ENCODE measurements at regions not wholly inside any gene's neighbourhood (a gene's known extent, or its start where the extent isn't known, plus 50 kb on each side); places are given as distances from the start of the nearest gene placed in this dataset.

DNA sequence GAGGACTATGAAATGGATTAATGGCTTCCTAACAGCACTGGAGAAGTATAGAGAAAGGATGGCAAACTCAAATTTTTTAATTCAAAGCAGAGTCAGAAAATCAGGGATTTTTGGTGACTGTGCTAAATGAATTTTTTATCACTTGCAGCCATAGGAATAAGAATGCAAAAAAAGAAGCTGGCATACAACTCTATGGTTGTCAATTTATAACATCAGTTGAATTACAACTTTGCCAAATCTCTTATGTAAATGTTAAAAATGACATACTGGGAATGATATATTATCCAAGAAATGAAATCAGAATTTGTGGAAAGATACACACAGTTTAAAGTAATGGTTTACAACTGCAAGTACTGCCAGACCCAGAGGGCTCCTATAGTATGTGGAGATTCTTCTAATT is 106.5 kb downstream of the HTR1B start:
- Histone ChIP-seq H3K9me3 (ENCODE audit: control insufficient read depth in 1 of 2, insufficient read depth in 1 of 2, low read length in 2 of 2) (peaks cover 0 to 4% of the 10 kb centered on the region in 2 experiments), H3K4me1 (ENCODE audit: insufficient read depth, low read length) (no peaks in the 10 kb centered on the region), H3K27ac (ENCODE audit: low read depth in 1 of 2, low read length in 2 of 2) (no peak overlapping the region), H3K27me3 (ENCODE audit: control insufficient read depth in 1 of 2, insufficient read depth in 2 of 2, low read length in 2 of 2) (no peaks in the 10 kb centered on the region), H3K4me3 (ENCODE audit: low read length) (no peak overlapping the region), H3K36me3 (ENCODE audit: insufficient read depth, low read length) (no peaks in the 10 kb centered on the region)
- Mint-ChIP-seq H3K4me3 (no peak overlapping the region), H3K27me3 (no peaks in the 10 kb centered on the region), H3K9me3 (peaks cover 3% of the 10 kb centered on the region), H3K36me3 (ENCODE audit: low read depth) (no peaks in the 10 kb centered on the region), H3K4me1 (ENCODE audit: low read depth) (no peaks in the 10 kb centered on the region), H3K27ac (no peak overlapping the region)
- intact Hi-C loops (cut with DNase I, micrococcal nuclease) = no loop called here
- ChIA-PET CTCF (no interaction called here), POLR2A (no interaction called here)
- TF ChIP-seq, protein P1, sequence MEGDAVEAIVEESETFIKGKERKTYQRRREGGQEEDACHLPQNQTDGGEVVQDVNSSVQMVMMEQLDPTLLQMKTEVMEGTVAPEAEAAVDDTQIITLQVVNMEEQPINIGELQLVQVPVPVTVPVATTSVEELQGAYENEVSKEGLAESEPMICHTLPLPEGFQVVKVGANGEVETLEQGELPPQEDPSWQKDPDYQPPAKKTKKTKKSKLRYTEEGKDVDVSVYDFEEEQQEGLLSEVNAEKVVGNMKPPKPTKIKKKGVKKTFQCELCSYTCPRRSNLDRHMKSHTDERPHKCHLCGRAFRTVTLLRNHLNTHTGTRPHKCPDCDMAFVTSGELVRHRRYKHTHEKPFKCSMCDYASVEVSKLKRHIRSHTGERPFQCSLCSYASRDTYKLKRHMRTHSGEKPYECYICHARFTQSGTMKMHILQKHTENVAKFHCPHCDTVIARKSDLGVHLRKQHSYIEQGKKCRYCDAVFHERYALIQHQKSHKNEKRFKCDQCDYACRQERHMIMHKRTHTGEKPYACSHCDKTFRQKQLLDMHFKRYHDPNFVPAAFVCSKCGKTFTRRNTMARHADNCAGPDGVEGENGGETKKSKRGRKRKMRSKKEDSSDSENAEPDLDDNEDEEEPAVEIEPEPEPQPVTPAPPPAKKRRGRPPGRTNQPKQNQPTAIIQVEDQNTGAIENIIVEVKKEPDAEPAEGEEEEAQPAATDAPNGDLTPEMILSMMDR (IDR thresholded peaks at IDR 0.05) = no peak
- no peak for ATAC-seq (ENCODE audit: poor library complexity)
- DNase-seq = no peak

DNA sequence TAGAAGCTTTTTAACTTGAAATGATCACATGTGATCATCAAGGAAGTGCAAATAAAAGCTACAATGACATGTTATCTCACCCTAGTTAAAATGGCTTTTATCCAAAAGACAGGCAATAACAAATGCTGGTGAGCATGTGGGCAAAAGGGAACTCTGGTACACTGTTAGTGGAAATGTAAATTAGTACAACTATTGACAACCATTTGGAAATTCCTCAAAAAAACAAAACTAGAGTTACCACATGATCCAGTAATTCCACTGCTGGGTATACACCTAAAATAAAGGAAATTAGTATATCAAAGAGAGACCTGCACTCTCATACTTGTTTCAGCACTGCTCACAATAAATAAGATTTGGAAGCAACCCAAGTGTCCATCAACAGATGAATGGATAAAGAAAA is 108.7 kb downstream of the HTR1B start:
- no peak for DNase-seq

DNA sequence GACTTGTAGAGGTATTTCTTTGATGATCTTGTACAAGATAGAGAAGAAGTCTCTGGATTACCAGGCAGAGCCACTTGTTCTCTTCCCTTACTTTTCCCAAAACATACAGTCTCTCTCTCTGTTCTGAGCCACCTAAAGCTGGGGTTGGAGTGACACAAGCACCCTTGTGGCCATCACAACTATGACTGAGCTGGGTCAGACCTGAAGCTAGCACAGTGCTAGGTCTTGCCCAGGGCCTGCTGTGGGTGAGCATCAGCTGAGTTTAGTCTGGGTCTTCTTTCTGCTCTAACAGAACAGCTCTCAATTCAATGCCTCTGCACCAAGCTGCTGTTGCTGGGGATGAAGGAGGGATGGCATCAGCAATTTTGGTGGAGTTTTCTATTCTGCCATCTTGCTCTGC is 110.2 kb downstream of the HTR1B start:
- H3K36me3 Mint-ChIP-seq (ENCODE audit: low read depth) = no peaks in the 10 kb centered on the region
- intact Hi-C loops (cut with DNase I, micrococcal nuclease) = no loop called here
- no peaks in the 10 kb centered on the region for H3K27me3 ChIP-seq (ENCODE audit: control insufficient read depth in 1 of 2, insufficient read depth in 2 of 2, low read length in 2 of 2)
- POLR2A ChIA-PET = no interaction called here
- H3K4me3 ChIP-seq (ENCODE audit: low read length) = no peak overlapping the region
- peaks cover 3% of the 10 kb centered on the region for H3K9me3 Mint-ChIP-seq
- H3K27ac ChIP-seq (ENCODE audit: low read depth in 1 of 2, low read length in 2 of 2) = no peak overlapping the region
- H3K4me1 Mint-ChIP-seq (ENCODE audit: low read depth) = no peaks in the 10 kb centered on the region
- peaks cover 0 to 8% of the 10 kb centered on the region in 2 experiments for H3K9me3 ChIP-seq (ENCODE audit: control insufficient read depth in 1 of 2, insufficient read depth in 1 of 2, low read length in 2 of 2)
- no peak overlapping the region for H3K4me3 Mint-ChIP-seq
- no peak for ATAC-seq (ENCODE audit: poor library complexity)
- no peaks in the 10 kb centered on the region for H3K36me3 ChIP-seq (ENCODE audit: insufficient read depth, low read length)
- TF ChIP-seq, protein P1 (IDR thresholded peaks at IDR 0.05) = no peak
- DNase-seq = no peak
- H3K27ac Mint-ChIP-seq = no peak overlapping the region
- H3K27me3 Mint-ChIP-seq = no peaks in the 10 kb centered on the region
- no peaks in the 10 kb centered on the region for H3K4me1 ChIP-seq (ENCODE audit: insufficient read depth, low read length)
- CTCF ChIA-PET = no interaction called here

More for the DNA sequence above, 108.7 kb downstream of the HTR1B start:
- Mint-ChIP-seq H3K4me1 (ENCODE audit: low read depth) (no peaks in the 10 kb centered on the region), H3K36me3 (ENCODE audit: low read depth) (no peaks in the 10 kb centered on the region), H3K27ac (no peak overlapping the region), H3K27me3 (no peaks in the 10 kb centered on the region), H3K4me3 (no peak overlapping the region), H3K9me3 (peaks cover 3% of the 10 kb centered on the region)
- TF ChIP-seq, protein P1 (IDR thresholded peaks at IDR 0.05) = no peak
- CTCF ChIA-PET = no interaction called here
- Histone ChIP-seq H3K9me3 (ENCODE audit: control insufficient read depth in 1 of 2, insufficient read depth in 1 of 2, low read length in 2 of 2) (peaks cover 0 to 8% of the 10 kb centered on the region in 2 experiments), H3K4me3 (ENCODE audit: low read length) (no peak overlapping the region), H3K27me3 (ENCODE audit: control insufficient read depth in 1 of 2, insufficient read depth in 2 of 2, low read length in 2 of 2) (no peaks in the 10 kb centered on the region), H3K36me3 (ENCODE audit: insufficient read depth, low read length) (no peaks in the 10 kb centered on the region), H3K4me1 (ENCODE audit: insufficient read depth, low read length) (no peaks in the 10 kb centered on the region), H3K27ac (ENCODE audit: low read depth in 1 of 2, low read length in 2 of 2) (no peak overlapping the region)
- POLR2A ChIA-PET = no interaction called here
- ATAC-seq (ENCODE audit: poor library complexity) = no peak
- intact Hi-C loops (cut with DNase I, micrococcal nuclease) = no loop called here

All from CD4-positive, alpha-beta T cell (primary cell).